ENCODE measurements at regions not wholly inside any gene's neighbourhood (a gene's known extent, or its start where the extent isn't known, plus 50 kb on each side); places are given as distances from the start of the nearest gene placed in this dataset.

- TF ChIP-seq YY1 (IDR thresholded peaks at IDR 0.05; ENCODE audit: insufficient read depth, insufficient read length) (no peak), ZNF274 (IDR thresholded peaks at IDR 0.05; ENCODE audit: low read depth, low read length) (no peak), SUZ12 (IDR thresholded peaks at IDR 0.05; ENCODE audit: extremely low read depth, insufficient read depth, insufficient read length) (no peak)
Observed at GRCh38 chr1:71269179-71269578, 188.3 kb upstream of the ZRANB2 start.
